GM10248 (cell line): ENCODE measurements at regions not wholly inside any gene's neighbourhood (a gene's known extent, or its start where the extent isn't known, plus 50 kb on each side); places are given as distances from the start of the nearest gene placed in this dataset.

Source experiments
- CTCF ChIA-PET: fragments of 300-600 bp; sonication (Branson Sonifier 250); formaldehyde crosslinking; extraction: SDS; loops from one replicate; lab custom pipeline; 2021; ENCODE audit warnings: antibody characterized with exemption; lab: Yijun Ruan, JAX
- POLR2A ChIA-PET: fragments of 350-650 bp; sonication (Branson Sonifier 250); formaldehyde crosslinking; extraction: SDS; loops from one replicate; lab custom pipeline; 2020; ENCODE audit warnings: antibody characterized with exemption; lab: Yijun Ruan, JAX
- DNase-seq: peaks from one replicate; pipeline ENCODE4 v3.0.0; 2012; ENCODE audit errors: extremely low spot score
- CTCF ChIP-seq: IDR thresholded peaks from 2 replicates; pipeline ENCODE4 v1.5.1; 2012; ENCODE audit warnings: mild to moderate bottlenecking, low read depth; ENCODE audit errors: extremely low read depth, missing control alignments, control extremely low read depth

GRCh38 chr3:88209356-88209755 is 59.6 kb downstream of the C3orf38 start:
- POLR2A ChIA-PET, result no interaction called here

GRCh38 chr3:88211096-88211890 is 61.5 kb downstream of the C3orf38 start:
- CTCF ChIA-PET, result no interaction called here
- DNase-seq, result no peak
- no peak for TF ChIP-seq CTCF
- POLR2A ChIA-PET, result no interaction called here

More at GRCh38 chr3:88209356-88209755, 59.6 kb downstream of the C3orf38 start:
- no peak for TF ChIP-seq CTCF
- no peak for DNase-seq
- CTCF ChIA-PET, result interaction anchor here (1.6 to 3.1 kb wide), 2 partner anchors 8 to 10 kb away, joined by 4 to 14 read pairs; no protein-coding TSS in a partner anchor

- ChIA-PET POLR2A (no interaction called here), CTCF (interaction anchor here (0.7 to 2.4 kb wide), 22 partner anchors 9 to 1873 kb away, joined by 3 to 16 read pairs (median 4); partner anchors contain the start of gene EPHA3)
- peak; percentile 56 for DNase-seq
- peak; percentile 57 for TF ChIP-seq CTCF
These were observed 69.5 kb downstream of the C3orf38 start for GRCh38 chr3:88219138-88219792.

GRCh38 chr3:88220126-88220525 is 70.4 kb downstream of the C3orf38 start:
- DNase-seq, result no peak
- TF ChIP-seq CTCF, result no peak
- CTCF ChIA-PET, result interaction anchor here (0.7 to 2.4 kb wide), 13 partner anchors 8 to 873 kb away, joined by 3 to 16 read pairs (median 5); no protein-coding TSS in a partner anchor
- POLR2A ChIA-PET, result no interaction called here

GRCh38 chr3:88221726-88222125 is 72.0 kb downstream of the C3orf38 start:
- TF ChIP-seq CTCF, result no peak
- ChIA-PET POLR2A (no interaction called here), CTCF (no interaction called here)
- no peak for DNase-seq

- no peak for TF ChIP-seq CTCF
- DNase-seq, result no peak
- POLR2A ChIA-PET, result no interaction called here
- CTCF ChIA-PET, result no interaction called here
These were observed 72.6 kb downstream of the C3orf38 start for GRCh38 chr3:88222343-88222742.
